SU-DHL-6 (cell line): ENCODE measurements at regions not wholly inside any gene's neighbourhood (a gene's known extent, or its start where the extent isn't known, plus 50 kb on each side); places are given as distances from the start of the nearest gene placed in this dataset.

Source experiments
- CTCF ChIP-seq: fragments of 200-600 bp; sonication (generic); IDR thresholded peaks from one replicate; pipeline ENCODE4 v1.5.1; 2017; ENCODE audit warnings: antibody characterized with exemption, mild to moderate bottlenecking, low read length, moderate library complexity; ENCODE audit not compliant: insufficient read depth, poor library complexity, severe bottlenecking
- EZH2phosphoT487 ChIP-seq: fragments of 200-600 bp; sonication (generic), shearing (Covaris generic); conservative IDR thresholded peaks from 2 replicates; pipeline ENCODE4 v1.6.1; 2018; ENCODE audit warnings: mild to moderate bottlenecking, antibody characterized with exemption, low read length, moderate library complexity, mixed read lengths

- TF ChIP-seq CTCF = no peak
- no peak for TF ChIP-seq EZH2phosphoT487
Observed at GRCh38 chr5:52342361-52342760, 445.4 kb upstream of the ITGA1 start.
